Activated naive CD8-positive, alpha-beta T cell treated with anti-CD3 and anti-CD28 coated beads, Interleukin-2, amount 50 U/mL, for 24 hours (primary cell): ENCODE measurements at regions not wholly inside any gene's neighbourhood (a gene's known extent, or its start where the extent isn't known, plus 50 kb on each side); places are given as distances from the start of the nearest gene placed in this dataset.

Experiments
- ATAC-seq: fragments of 150-1000 bp; cut with Tn5 transposase; one replicate; pipeline ENCODE4 v1.10.0; 2021
- DNase-seq: peaks from one replicate; pipeline ENCODE4 v3.0.0; 2021
- H3K27ac Mint-ChIP-seq: one replicate; pipeline ENCODE4 v1.8.0; 2021; ENCODE audit warnings: mild to moderate bottlenecking, mixed read lengths
- H3K27me3 Mint-ChIP-seq: one replicate; pipeline ENCODE4 v1.8.0; 2021; ENCODE audit warnings: mixed read lengths
- H3K36me3 Mint-ChIP-seq: one replicate; pipeline ENCODE4 v1.8.0; 2021; ENCODE audit warnings: low read depth, mixed read lengths
- H3K4me1 Mint-ChIP-seq: one replicate; pipeline ENCODE4 v1.8.0; 2021; ENCODE audit warnings: mixed read lengths
- H3K4me3 Mint-ChIP-seq: one replicate; pipeline ENCODE4 v1.8.0; 2021; ENCODE audit warnings: mild to moderate bottlenecking, moderate library complexity, mixed read lengths
- H3K9me3 Mint-ChIP-seq: one replicate; pipeline ENCODE4 v1.8.0; 2021; ENCODE audit warnings: mixed read lengths

GRCh38 chr1:69510026-69510425, 57.7 kb upstream of the LRRC7 start:
- Mint-ChIP-seq H3K27ac (no peak overlapping the region), H3K27me3 (no peaks in the 10 kb centered on the region), H3K4me1 (no peaks in the 10 kb centered on the region), H3K36me3 (no peaks in the 10 kb centered on the region), H3K9me3 (no peaks in the 10 kb centered on the region), H3K4me3 (no peak overlapping the region)
- DNase-seq (no peak), ATAC-seq (no peak)

- no peaks in the 10 kb centered on the region for H3K27me3 Mint-ChIP-seq
- ATAC-seq (no peak), DNase-seq (no peak)
- H3K4me3 Mint-ChIP-seq = no peak overlapping the region
- H3K27ac Mint-ChIP-seq = no peak overlapping the region
- H3K4me1 Mint-ChIP-seq = no peaks in the 10 kb centered on the region
- no peaks in the 10 kb centered on the region for H3K9me3 Mint-ChIP-seq
- H3K36me3 Mint-ChIP-seq = no peaks in the 10 kb centered on the region
Observed at GRCh38 chr1:69511426-69512192, 56.1 kb upstream of the LRRC7 start.

- ATAC-seq (no peak), DNase-seq (no peak)
- H3K27ac Mint-ChIP-seq = no peak overlapping the region
- H3K4me1 Mint-ChIP-seq = no peaks in the 10 kb centered on the region
- H3K4me3 Mint-ChIP-seq = no peak overlapping the region
- H3K9me3 Mint-ChIP-seq = no peaks in the 10 kb centered on the region
- no peaks in the 10 kb centered on the region for H3K27me3 Mint-ChIP-seq
- no peaks in the 10 kb centered on the region for H3K36me3 Mint-ChIP-seq
Observed at GRCh38 chr1:69513601-69514000, 54.1 kb upstream of the LRRC7 start.
